ENCODE measurements at regions not wholly inside any gene's neighbourhood (a gene's known extent, or its start where the extent isn't known, plus 50 kb on each side); places are given as distances from the start of the nearest gene placed in this dataset.

DNA sequence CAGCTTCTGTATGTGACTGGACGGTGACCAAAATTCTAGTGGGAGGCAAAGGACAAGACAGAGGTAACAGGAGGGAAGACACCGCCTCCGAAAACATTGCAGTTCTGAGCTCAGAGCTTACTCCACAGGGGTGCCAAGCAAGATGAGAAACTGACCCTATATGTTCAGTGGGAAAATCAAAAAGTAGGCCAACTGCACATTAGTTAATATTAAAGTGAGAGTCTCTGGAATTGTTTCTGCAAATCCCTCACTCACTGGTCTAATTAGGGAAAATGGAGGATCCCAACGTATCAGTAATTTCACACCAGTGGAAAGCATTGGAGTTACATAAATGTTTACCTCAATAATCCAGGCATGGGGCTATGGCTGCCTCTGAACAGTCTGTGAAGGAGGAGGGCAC lies 313.3 kb upstream of the KCNH8 start:
- TF ChIP-seq CTCF (IDR thresholded peaks at IDR 0.05) (no peak), POLR2AphosphoS5 (IDR thresholded peaks at IDR 0.05) (no peak)

Data from sigmoid colon (tissue), 4 donors.